HFFc6 (cell line): ENCODE measurements at regions not wholly inside any gene's neighbourhood (a gene's known extent, or its start where the extent isn't known, plus 50 kb on each side); places are given as distances from the start of the nearest gene placed in this dataset.

Experiments used
- DNase-seq: peaks from one replicate; pipeline ENCODE4 v3.0.0-alpha.2; 2018
- H3K27ac Mint-ChIP-seq: 2 replicates; pipeline ENCODE4 v1.8.0; 2020; ENCODE audit warnings: mild to moderate bottlenecking, mixed read lengths
- H3K27me3 Mint-ChIP-seq: 2 replicates; pipeline ENCODE4 v1.8.0; 2021; ENCODE audit warnings: mild to moderate bottlenecking, moderate library complexity, mixed read lengths; ENCODE audit not compliant: insufficient read depth
- H3K36me3 Mint-ChIP-seq: 2 replicates; pipeline ENCODE4 v1.8.0; 2021; ENCODE audit warnings: low read depth, mixed read lengths
- H3K4me1 Mint-ChIP-seq: 2 replicates; pipeline ENCODE4 v1.8.0; 2020; ENCODE audit warnings: low read depth, mixed read lengths
- H3K4me3 Mint-ChIP-seq: 2 replicates; pipeline ENCODE4 v1.8.0; 2020; ENCODE audit warnings: mild to moderate bottlenecking, moderate library complexity, mixed read lengths
- H3K9me3 Mint-ChIP-seq: 2 replicates; pipeline ENCODE4 v1.8.0; 2020; ENCODE audit warnings: mild to moderate bottlenecking, mixed read lengths
- CTCF ChIP-seq: fragments of 200-600 bp; sonication (generic); IDR thresholded peaks from 2 replicates; pipeline ENCODE4 v1.5.0; 2021; ENCODE audit warnings: antibody characterized with exemption, mild to moderate bottlenecking

- H3K36me3 Mint-ChIP-seq, result no peaks in the 10 kb centered on the region
- no peak overlapping the region for H3K4me3 Mint-ChIP-seq
- no peak overlapping the region for H3K27ac Mint-ChIP-seq
- no peaks in the 10 kb centered on the region for H3K9me3 Mint-ChIP-seq
- no peaks in the 10 kb centered on the region for H3K4me1 Mint-ChIP-seq
- peak; percentile 90 for TF ChIP-seq CTCF
- peak; percentile 65 for DNase-seq
- H3K27me3 Mint-ChIP-seq, result peaks cover 4% of the 10 kb centered on the region
Measured at GRCh38 chr12:45543887-45544286, 185.6 kb upstream of the ARID2 start.

DNA sequence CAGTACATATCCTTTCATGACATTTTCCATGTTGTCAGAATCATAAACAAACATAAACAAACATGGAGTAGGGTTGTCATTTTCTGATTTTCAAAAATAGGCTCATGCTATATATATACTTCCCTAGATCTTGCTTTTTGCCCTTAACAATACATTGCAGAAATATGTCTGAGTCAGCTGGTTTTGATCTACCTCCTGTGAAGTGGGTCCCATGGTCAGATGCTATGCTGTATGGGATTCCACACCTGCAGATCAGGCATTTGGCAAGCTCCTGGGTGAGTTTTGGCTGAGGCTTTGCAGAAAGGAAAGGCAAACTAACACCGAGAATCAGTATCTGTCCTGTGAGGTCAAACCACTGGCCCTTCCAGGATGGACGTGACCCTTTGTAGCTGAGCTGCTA lies 183.0 kb upstream of the ARID2 start:
- Mint-ChIP-seq H3K4me1 (no peaks in the 10 kb centered on the region), H3K4me3 (no peak overlapping the region), H3K36me3 (no peaks in the 10 kb centered on the region), H3K27ac (no peak overlapping the region), H3K9me3 (no peaks in the 10 kb centered on the region), H3K27me3 (peaks cover 4% of the 10 kb centered on the region)
- no peak for TF ChIP-seq CTCF
- no peak for DNase-seq

- Mint-ChIP-seq H3K27ac (no peak overlapping the region), H3K4me3 (no peak overlapping the region), H3K4me1 (no peaks in the 10 kb centered on the region), H3K27me3 (peaks cover 4% of the 10 kb centered on the region), H3K36me3 (no peaks in the 10 kb centered on the region), H3K9me3 (no peaks in the 10 kb centered on the region)
- DNase-seq, result no peak
- no peak for TF ChIP-seq CTCF
Measured at GRCh38 chr12:45547132-45547531, 182.4 kb upstream of the ARID2 start.

- Mint-ChIP-seq H3K27me3 (peaks cover 2% of the 10 kb centered on the region), H3K4me1 (no peaks in the 10 kb centered on the region), H3K36me3 (no peaks in the 10 kb centered on the region), H3K27ac (no peak overlapping the region), H3K4me3 (no peak overlapping the region), H3K9me3 (no peaks in the 10 kb centered on the region)
- peak; percentile 40; the same call in 1 of the 2 replicates for TF ChIP-seq CTCF
- DNase-seq, result peak; percentile 4
Measured at GRCh38 chr12:45547822-45548221, 181.7 kb upstream of the ARID2 start.

GRCh38 chr12:45548426-45548825 lies 181.1 kb upstream of the ARID2 start:
- no peak for TF ChIP-seq CTCF
- H3K9me3 Mint-ChIP-seq, result no peaks in the 10 kb centered on the region
- no peak for DNase-seq
- H3K27ac Mint-ChIP-seq, result no peak overlapping the region
- H3K4me1 Mint-ChIP-seq, result no peaks in the 10 kb centered on the region
- peaks cover 2% of the 10 kb centered on the region for H3K27me3 Mint-ChIP-seq
- H3K36me3 Mint-ChIP-seq, result no peaks in the 10 kb centered on the region
- no peak overlapping the region for H3K4me3 Mint-ChIP-seq

DNA sequence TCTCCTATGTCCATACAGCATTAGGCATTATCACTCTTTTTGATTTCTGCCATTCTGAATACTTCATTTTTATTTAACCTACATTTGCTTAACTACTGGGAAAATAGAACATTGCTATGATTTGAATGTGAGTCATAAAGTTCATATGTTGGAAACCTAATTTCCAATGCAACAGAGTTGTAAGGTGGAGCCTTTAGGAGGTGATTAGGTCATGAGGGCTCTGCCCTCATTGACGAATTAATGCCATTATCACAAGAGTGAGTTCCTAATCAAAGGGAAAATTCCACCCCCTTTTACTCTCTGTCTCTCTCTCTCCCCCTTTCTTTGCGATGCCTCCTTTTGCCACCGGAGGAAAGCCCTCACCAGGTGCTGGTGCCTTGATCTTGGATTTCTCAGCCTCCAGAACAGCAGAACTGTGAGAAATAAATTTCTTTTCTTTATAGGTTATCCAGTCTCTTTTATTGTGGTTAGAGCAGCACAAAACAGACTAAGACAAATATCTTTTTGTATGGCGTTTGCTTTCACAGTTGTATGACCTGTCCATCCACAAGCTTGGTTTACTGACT lies 180.1 kb upstream of the ARID2 start:
- Mint-ChIP-seq H3K4me1 (no peaks in the 10 kb centered on the region), H3K27ac (no peak overlapping the region), H3K9me3 (no peaks in the 10 kb centered on the region), H3K36me3 (no peaks in the 10 kb centered on the region), H3K4me3 (no peak overlapping the region), H3K27me3 (peaks cover 2% of the 10 kb centered on the region)
- TF ChIP-seq CTCF, result no peak
- no peak for DNase-seq
